GM18505 (cell line): ENCODE measurements at regions not wholly inside any gene's neighbourhood (a gene's known extent, or its start where the extent isn't known, plus 50 kb on each side); places are given as distances from the start of the nearest gene placed in this dataset.

Experiments
- ATAC-seq: cut with Tn5 transposase; IDR thresholded peaks from one replicate; pipeline ENCODE4 v1.9.1; 2021; ENCODE audit not compliant: unreplicated experiment
- POLR2A ChIP-seq: IDR thresholded peaks from 4 replicates; pipeline ENCODE4 v1.6.1; 2011; ENCODE audit warnings: borderline replicate concordance; ENCODE audit not compliant: insufficient read depth, insufficient read length; ENCODE audit errors: extremely low read depth

DNA sequence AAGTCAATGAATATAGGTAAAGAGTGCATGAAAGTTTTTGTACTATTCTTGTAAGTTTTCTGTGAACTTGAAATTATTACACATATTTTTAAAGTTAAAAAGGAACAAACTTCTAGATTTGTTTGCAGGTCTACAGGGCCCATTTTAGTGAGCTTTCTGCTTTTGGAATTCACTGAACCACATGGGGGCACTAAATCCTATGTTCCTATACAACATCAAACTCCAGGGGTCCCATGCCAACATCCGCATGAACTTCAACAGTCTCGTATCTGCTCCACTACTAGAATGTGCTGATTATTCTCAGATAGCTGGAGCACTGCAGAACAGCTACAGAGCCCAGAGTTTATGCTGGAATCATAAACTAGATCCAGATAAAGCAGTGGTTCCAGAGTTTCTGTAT is 347.9 kb upstream of the SPTLC3 start:
- TF ChIP-seq POLR2A: no peak
- ATAC-seq: no peak

DNA sequence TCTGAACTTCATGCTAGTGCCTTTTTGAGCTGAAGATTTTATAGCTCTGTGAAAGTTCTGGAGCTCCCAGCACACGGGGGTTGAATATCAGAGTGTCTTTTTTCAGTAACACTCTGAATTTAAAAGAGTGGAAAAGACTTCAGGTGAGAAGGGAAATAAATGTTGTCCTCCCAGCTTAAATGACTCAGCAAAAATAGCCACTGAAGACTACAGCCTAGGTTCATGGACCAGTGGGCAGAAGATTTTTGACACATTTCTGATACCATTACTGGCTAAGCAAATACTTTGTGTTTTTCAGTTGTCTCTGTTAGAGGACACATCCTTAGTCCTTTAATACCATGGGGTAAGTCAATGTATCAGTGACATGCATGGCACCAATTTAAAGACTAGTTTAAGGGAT is 338.5 kb upstream of the SPTLC3 start:
- ATAC-seq: no peak

DNA sequence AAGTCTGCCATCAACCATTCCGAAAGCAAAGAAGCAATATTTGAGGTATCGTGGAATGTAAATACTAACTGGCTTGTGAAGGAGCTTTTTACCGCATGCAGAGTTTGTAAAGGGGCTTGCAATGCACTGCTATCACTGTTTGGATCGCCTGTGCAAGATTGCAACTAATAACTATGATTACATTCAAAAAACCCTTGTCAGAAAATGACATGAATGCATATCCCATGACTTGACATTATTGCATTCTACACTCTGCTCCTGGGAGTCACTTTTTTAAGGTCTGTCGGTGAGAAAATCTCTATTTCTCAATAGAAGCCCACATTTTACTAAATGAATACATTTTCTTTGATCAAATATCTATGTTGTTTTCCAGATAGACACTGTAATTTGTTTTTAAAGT is 335.4 kb upstream of the SPTLC3 start:
- no peak for ATAC-seq
- TF ChIP-seq POLR2A: no peak

More for the DNA sequence above, 338.5 kb upstream of the SPTLC3 start:
- no peak for TF ChIP-seq POLR2A

GRCh38 chr20:12677925-12678324 is 330.8 kb upstream of the SPTLC3 start:
- ATAC-seq: no peak

GRCh38 chr20:12679447-12679846 is 329.3 kb upstream of the SPTLC3 start:
- no peak for ATAC-seq
- no peak for TF ChIP-seq POLR2A

More at GRCh38 chr20:12677925-12678324, 330.8 kb upstream of the SPTLC3 start:
- no peak for TF ChIP-seq POLR2A

GRCh38 chr20:12682613-12683012 is 326.2 kb upstream of the SPTLC3 start:
- TF ChIP-seq POLR2A: no peak
- no peak for ATAC-seq

DNA sequence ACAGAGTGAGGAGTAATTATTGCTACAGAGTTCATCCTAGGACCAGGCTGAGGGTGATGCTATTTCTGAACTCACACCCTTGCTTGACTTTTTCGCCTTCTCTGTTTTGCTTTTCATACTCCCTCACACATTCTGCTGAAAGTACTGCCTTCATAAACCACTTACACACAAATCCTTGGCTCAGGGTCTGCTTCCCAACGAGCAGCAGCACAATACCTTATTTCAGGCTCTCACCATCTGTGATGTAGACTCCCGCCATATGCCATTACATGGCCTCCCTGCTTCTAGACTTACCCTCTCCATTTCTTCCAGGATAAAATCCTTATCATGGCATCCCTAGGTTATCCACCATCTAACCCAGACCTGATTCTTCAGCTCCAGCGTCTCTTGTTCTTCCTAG is 321.3 kb upstream of the SPTLC3 start:
- TF ChIP-seq POLR2A: no peak
- no peak for ATAC-seq

DNA sequence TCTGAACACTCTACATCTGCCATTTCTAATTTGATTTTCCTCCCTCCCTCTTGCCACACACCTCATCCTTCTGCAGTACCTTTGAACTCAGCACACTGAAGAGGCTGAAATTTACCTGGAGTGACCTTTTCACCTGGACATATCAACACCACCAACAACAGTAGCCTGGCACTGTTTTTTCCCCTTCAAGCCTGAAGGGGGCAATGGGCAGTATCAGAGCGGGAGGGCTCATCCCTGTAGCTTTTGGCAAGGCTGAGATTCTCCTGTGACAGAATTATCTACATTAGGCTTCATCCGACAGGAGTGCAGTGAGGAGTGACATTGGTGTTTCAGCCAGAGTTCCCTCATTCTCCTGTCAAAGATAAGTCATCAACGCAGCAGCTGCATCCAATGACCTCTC is 312.8 kb upstream of the SPTLC3 start:
- no peak for TF ChIP-seq POLR2A
- no peak for ATAC-seq

GRCh38 chr20:12698817-12699216 is 310.0 kb upstream of the SPTLC3 start:
- TF ChIP-seq POLR2A: no peak
- ATAC-seq: no peak

DNA sequence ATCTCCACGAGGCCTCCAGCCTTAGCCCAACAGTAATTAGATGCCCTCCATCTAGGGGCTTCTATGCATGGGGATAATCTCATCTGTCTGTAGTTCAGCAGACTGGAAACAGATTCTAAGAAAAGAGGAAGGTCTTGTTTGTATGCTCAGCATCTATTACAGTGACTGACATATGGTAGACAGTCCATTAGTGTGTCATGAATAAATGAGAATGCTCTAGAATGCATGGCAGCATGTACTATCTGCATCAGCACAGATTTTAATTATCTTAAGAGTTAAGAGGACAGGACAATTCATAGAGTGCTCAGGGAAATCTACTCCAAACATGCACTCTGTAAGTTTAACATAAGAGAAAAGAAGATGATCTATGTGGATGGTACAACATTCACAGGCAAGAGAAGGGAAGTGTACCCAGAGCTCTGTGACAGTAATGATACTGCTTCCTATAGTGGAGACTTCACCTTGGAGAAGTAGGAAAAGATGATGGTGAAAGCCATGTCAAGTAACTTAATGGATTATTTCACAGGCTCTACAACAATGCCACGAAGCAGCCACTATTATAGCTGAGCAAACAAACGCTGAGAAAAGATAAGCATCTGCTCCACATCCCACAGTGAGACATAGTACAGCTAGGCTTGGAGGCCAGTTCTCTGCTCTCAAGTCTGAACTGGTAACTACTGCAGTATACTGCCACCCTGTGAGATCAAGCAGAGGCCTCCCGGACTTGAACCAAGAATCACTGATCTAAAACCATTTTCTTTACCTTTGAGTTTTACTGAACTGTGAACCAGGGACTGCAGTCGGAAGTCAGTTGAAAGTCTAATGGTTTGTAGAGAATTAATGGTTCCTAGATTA is 309.2 kb upstream of the SPTLC3 start:
- TF ChIP-seq POLR2A: no peak
- no peak for ATAC-seq

DNA sequence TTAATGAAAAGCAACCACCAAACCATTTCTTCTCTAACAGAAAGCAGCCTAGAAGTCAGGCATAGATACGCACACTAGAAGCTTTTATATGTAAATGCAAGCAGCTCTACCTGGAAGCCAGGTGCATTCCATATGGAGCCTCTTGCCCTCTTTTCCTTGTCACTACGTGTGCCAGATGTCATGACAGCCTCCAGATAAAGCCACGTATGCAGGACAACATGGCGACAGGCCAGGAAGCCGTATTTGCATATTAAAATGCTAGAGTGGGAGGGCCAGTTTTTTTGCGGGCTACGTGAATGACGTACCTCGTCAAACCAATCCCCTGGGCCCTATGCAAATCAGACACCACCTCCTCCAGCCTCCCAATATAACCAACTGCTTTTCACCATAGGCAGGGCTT is 308.1 kb upstream of the SPTLC3 start:
- TF ChIP-seq POLR2A: no peak
- no peak for ATAC-seq

- no peak for ATAC-seq
- no peak for TF ChIP-seq POLR2A
These were observed 306.5 kb upstream of the SPTLC3 start for GRCh38 chr20:12702312-12702711.

GRCh38 chr20:12715371-12715770 is 293.4 kb upstream of the SPTLC3 start:
- no peak for ATAC-seq

DNA sequence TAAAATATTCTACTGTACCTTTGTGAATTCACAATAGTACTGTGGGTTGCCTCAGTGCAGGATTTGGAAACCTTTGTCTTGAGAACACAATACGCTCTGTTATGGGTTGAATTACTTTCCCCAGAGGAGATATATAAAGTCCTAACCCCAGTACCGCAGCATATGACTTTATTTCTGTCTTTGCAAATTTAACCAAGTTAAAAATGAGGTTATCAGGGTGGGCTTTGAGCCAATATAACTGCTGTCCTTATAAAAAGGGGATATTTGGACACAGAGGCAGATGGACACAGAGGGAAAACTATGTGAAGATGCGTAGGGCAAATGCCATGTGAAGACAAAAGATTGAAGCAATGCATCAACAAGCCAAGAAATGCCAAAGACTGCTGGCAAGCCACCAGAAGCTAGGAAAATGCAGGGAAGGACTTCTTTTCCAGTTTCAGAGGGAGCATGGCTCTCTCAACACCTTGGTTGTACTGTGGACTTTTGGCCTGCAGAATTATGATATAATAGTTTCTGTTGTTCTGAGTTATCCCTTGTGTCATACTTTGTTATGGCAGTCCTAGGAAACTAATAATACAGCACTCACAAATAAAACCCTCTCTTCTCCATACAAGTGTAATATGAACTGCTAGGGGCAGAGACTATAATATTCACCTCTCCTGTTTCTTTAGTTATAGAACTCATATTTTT is 292.6 kb upstream of the SPTLC3 start:
- no peak for TF ChIP-seq POLR2A
- no peak for ATAC-seq

More at GRCh38 chr20:12715371-12715770, 293.4 kb upstream of the SPTLC3 start:
- TF ChIP-seq POLR2A: no peak

DNA sequence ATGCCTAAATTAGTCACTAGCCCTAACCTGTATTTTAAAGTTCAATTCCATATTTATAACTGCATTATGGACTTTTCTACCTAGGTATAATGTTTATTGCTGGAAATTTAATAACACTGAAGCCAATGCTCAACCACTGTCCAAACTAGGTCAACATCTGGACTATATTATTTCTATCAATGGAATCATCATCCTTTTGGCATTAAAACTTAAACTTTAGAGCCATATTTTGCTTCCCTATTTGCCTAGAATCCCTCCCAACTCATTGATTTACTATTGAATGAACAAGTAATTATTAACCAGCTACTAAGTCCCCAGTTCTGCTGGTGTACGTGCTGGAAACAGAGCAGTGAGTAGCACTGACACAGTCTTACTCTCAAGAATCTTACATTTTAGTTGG is 291.7 kb upstream of the SPTLC3 start:
- no peak for ATAC-seq
- TF ChIP-seq POLR2A: no peak

GRCh38 chr20:12718619-12719018 is 290.2 kb upstream of the SPTLC3 start:
- no peak for TF ChIP-seq POLR2A
- no peak for ATAC-seq
